ENCODE measurements at regions not wholly inside any gene's neighbourhood (a gene's known extent, or its start where the extent isn't known, plus 50 kb on each side); places are given as distances from the start of the nearest gene placed in this dataset.

- intact Hi-C loops (cut with DNase I) = no loop called here
- 60 to 79% methylated on average over 4 of the region's 4 CpGs for WGBS, 2 donors
These were observed 129.4 kb downstream of the PCDH20 start for GRCh38 chr13:61286148-61286745.

GRCh38 chr13:61277586-61278276, 137.9 kb downstream of the PCDH20 start:
- no peaks in the 10 kb centered on the region for H3K9me3 ChIP-seq
- no peak overlapping the region for H3K4me3 ChIP-seq
- WGBS, 2 donors = 60 to 71% methylated on average over 5 of the region's 5 CpGs
- no peak overlapping the region for H3K27ac ChIP-seq
- FAIRE-seq = no peak
- ATAC-seq = no peak
- H3K4me1 ChIP-seq = no peaks in the 10 kb centered on the region
- intact Hi-C loops (cut with DNase I) = no loop called here
- no peaks in the 10 kb centered on the region for H3K27me3 ChIP-seq
- H3K36me3 ChIP-seq = no peaks in the 10 kb centered on the region
- no peak for DNase-seq
- no peak for TF ChIP-seq CTCF (IDR thresholded peaks at IDR 0.05)

More at GRCh38 chr13:61286148-61286745, 129.4 kb downstream of the PCDH20 start:
- Histone ChIP-seq H3K4me3 (no peak overlapping the region), H3K27me3 (no peaks in the 10 kb centered on the region), H3K36me3 (no peaks in the 10 kb centered on the region), H3K4me1 (no peaks in the 10 kb centered on the region), H3K9me3 (no peaks in the 10 kb centered on the region), H3K27ac (no peak overlapping the region)
- ATAC-seq = no peak
- no peak for DNase-seq
- FAIRE-seq = no peak
- TF ChIP-seq CTCF (IDR thresholded peaks at IDR 0.05) = no peak

GRCh38 chr13:61277088-61277487, 138.6 kb downstream of the PCDH20 start:
- TF ChIP-seq CTCF (IDR thresholded peaks at IDR 0.05) = no peak
- FAIRE-seq (no peak), ATAC-seq (no peak), DNase-seq (no peak)
- intact Hi-C loops (cut with DNase I) = no loop called here
- 81 to 89% methylated on average over 1 of the region's 1 CpG for whole genome bisulfite sequencing, 2 donors
- no peak overlapping the region for H3K4me3 ChIP-seq
- H3K9me3 ChIP-seq = no peaks in the 10 kb centered on the region
- H3K4me1 ChIP-seq = no peaks in the 10 kb centered on the region
- no peaks in the 10 kb centered on the region for H3K36me3 ChIP-seq
- no peak overlapping the region for H3K27ac ChIP-seq
- no peaks in the 10 kb centered on the region for H3K27me3 ChIP-seq

- Histone ChIP-seq H3K4me1 (no peaks in the 10 kb centered on the region), H3K27me3 (no peaks in the 10 kb centered on the region), H3K4me3 (no peak overlapping the region), H3K27ac (no peak overlapping the region), H3K36me3 (no peaks in the 10 kb centered on the region), H3K9me3 (no peaks in the 10 kb centered on the region)
- no peak for ATAC-seq
- intact Hi-C loops (cut with DNase I) = no loop called here
- WGBS, 2 donors = 56 to 58% methylated on average over 2 of the region's 2 CpGs
- TF ChIP-seq CTCF (IDR thresholded peaks at IDR 0.05) = no peak
- no peak for FAIRE-seq
- no peak for DNase-seq
These were observed 139.2 kb downstream of the PCDH20 start for GRCh38 chr13:61276401-61276800.

GRCh38 chr13:61275736-61276135, 139.9 kb downstream of the PCDH20 start:
- no peak overlapping the region for H3K4me3 ChIP-seq
- intact Hi-C loops (cut with DNase I) = no loop called here
- H3K27ac ChIP-seq = no peak overlapping the region
- FAIRE-seq = no peak
- H3K27me3 ChIP-seq = no peaks in the 10 kb centered on the region
- H3K4me1 ChIP-seq = no peaks in the 10 kb centered on the region
- no peaks in the 10 kb centered on the region for H3K36me3 ChIP-seq
- DNase-seq = no peak
- H3K9me3 ChIP-seq = no peaks in the 10 kb centered on the region
- TF ChIP-seq CTCF (IDR thresholded peaks at IDR 0.05) = no peak
- 19 to 20% methylated on average over 2 of the region's 2 CpGs for WGBS, 2 donors
- ATAC-seq = no peak
